GM21576 (cell line): ENCODE measurements at regions not wholly inside any gene's neighbourhood (a gene's known extent, or its start where the extent isn't known, plus 50 kb on each side); places are given as distances from the start of the nearest gene placed in this dataset.

Source experiments
- ATAC-seq: cut with Tn5 transposase; IDR thresholded peaks from one replicate; pipeline ENCODE4 v1.9.1; 2021; ENCODE audit warnings: mild to moderate bottlenecking, moderate library complexity; ENCODE audit not compliant: unreplicated experiment

DNA sequence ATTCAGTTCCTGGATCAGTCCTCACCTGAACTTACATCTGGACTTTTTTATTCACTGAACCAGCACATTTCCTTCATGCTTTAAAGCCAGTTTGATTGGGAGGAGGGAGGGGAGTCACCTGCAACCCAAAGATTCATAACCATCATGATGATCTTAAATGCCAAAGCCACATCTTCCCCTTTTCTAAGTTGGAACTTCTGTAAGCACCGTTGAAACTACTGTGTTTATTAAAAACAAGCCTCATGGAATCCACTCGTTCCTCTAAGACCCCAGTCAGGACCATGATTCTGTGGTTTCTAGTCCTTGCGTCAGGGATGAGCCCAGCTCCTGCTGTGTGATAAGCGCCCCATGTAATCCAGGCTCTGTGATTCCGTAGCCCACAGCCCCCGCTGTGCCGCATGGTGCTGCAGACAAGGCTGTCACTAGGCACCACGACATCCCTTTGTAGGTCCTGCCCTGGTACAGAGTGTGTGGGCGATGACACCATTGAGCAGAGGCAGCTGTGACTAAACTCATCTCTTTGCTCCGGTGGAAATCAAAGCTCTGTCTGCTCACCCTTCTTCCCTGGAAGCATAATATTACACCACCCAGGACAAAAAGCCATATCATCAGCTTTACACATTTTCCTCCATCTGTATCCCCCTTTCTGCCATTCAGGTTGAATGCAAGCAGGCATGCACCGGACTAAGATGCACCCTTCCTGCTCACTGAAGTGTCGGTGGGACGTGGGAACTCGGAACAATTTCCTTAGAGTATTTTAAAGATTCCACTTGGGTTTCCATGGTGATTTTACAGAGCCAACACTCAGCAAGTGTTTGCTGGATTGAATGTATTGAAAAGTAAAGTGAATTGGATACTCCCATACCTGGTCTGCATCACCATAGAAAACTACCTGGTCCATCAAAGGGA, 132.0 kb upstream of the FSTL4 start:
- no peak for ATAC-seq

DNA sequence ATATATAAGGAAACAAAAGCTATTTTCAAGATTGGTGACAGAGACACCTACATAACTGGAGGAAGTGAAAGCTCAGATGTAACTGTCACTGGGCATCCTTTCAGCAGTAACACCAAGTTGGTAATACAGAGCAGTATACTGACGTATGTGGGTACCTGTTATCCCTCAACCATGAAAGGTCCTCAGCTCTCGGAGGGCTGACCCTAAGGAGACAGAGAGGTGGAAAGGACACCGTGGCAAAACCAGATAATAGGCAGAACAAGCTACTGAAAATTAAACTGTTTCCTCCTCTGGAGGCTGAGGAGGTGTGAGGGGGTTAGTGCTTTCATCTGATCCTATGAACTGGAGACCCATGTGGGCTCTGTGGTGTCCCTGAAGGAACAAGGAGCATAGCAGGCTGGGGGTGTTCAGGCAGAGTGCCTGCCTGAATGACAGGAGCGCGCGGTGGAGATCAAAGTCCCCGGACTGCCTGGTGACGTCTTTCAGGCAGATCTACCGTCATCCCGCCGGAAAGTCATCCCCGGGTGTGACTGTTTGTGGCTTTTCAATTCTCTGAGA, 130.2 kb upstream of the FSTL4 start:
- no peak for ATAC-seq

DNA sequence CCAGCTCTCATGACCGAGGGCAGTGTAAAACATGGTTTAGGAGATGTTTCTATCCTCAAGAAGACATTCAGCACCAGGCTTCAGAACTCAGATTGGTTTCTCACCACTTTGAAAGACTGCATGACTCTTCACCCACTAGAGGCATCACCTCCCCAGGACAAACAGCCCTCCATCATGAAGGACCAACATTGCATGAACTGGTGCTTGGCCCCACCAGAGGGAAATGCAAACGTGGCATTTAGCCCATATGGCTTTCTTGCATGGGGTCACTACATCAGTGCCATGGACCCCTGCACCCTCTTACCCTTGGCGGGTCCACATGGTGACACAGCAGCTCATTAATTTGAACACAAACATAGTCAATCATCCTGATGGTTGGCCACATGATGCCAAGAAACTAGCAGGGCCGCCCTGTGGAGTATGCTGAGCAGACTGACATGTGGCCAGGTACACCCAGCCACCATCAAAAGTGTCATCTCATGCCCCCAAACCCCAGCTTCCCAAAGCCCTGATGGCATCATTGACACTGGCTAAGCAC, 129.5 kb upstream of the FSTL4 start:
- ATAC-seq: no peak

GRCh38 chr5:133741396-133741795, 129.1 kb upstream of the FSTL4 start:
- no peak for ATAC-seq

DNA sequence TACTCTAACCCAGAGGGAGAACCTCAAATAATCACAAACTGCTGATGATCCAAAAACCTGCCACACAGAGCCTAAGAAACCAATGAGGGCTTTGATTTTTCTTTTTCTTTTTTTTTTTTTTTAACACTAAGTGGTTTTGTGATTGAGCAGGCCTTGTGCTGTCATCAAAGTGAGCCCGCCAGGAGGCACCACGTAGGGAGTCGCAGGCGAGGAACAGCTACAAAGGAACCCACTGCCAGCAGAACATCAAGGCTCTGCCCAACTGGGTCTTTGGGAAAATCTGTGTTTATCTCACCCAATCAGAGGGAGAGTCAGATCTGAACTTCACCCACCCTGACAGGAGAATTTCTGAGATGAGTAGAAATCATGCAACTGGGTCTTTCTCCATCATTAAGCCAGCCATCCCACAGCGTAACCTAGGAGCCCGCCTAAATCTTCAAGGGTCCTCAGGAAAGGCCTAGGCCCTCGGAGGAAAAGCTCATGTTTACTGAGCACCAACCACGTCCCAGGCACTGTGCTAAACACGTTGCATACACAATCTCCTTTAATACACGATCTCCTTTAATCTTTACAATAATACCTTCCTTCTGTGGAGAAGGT, 126.9 kb upstream of the FSTL4 start:
- no peak for ATAC-seq

GRCh38 chr5:133738271-133738670, 125.9 kb upstream of the FSTL4 start:
- ATAC-seq: no peak

DNA sequence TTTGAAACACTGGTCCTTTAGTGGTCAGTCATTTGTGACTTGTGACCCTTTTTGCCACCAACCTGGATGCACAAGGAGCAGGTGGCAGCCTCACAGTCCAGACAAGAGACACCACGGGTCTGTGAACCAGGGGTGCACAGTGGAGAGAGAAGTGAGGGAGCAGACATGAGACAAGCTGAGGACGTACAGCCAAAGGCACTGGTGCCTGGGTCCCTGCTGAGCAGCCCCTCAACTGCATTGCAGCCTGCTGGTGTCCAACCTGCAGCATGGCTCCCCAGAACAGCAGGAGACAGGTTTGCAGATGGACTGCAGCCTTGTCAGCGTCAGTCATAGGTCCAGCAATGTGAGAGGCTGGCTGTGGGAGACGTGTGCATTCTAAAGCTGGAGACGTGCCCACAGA, 124.2 kb upstream of the FSTL4 start:
- ATAC-seq: no peak

GRCh38 chr5:133735346-133735745, 123.0 kb upstream of the FSTL4 start:
- no peak for ATAC-seq

DNA sequence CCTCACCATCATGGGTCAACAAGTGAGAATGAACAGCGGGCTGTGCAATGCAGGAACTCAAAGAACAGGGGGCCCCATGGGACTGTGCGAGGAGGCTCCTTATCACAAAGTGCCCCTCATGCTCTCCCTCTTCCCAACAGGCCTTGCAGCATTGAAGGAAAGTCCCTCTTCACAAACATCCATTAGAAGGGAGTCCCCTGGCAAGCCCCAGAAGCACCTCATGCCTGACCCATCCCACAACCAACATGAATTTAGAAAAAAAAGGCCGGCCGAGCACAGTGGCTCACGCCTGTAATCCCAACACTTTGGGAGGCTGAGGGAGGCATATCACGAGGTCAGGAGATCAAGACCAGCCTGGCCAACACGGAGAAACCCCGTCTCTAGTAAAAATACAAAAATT, 122.6 kb upstream of the FSTL4 start:
- no peak for ATAC-seq

- no peak for ATAC-seq
These were observed 120.2 kb upstream of the FSTL4 start for GRCh38 chr5:133732536-133732935.

- ATAC-seq: no peak
These were observed 119.6 kb upstream of the FSTL4 start for GRCh38 chr5:133731951-133732350.

DNA sequence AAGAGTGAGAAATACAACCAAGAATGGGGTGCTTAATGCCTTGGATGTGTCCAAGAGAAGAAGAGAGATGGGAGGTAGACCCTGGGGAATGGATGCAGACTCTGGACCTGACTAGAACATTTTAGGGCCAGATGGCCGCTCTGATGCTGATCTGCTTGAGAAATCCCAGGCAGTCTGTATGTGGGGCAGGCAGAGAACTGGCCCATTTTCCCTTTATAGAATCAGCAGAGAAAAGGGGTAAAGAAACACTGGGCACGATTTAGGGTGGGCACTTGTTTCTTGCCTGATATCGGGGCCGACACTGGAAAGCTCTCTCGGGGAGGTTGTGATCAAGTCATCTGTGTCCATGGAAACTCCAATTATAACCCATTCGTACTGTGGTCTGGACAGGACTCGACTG, 118.5 kb upstream of the FSTL4 start:
- no peak for ATAC-seq

- ATAC-seq: no peak
These were observed 118.0 kb upstream of the FSTL4 start for GRCh38 chr5:133730346-133730745.

DNA sequence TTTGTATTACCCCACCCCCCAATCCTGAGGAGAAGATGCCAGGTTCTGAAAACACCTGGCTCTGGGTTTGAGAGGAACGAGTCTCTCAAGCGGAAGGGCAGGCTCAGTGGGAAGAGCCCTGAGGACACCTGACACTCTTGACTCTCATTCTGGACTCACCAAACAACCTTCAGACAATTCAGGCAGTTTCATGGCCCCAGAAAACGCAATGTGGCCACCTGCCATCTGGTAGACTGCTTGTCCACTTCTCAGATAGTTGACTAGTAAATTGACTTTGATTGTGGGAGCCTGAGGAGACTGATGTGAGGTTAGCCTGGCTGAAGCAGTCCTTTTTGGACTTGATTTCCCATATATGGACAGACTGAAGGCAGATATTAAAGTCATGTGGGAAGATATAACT, 117.5 kb upstream of the FSTL4 start:
- ATAC-seq: no peak

- no peak for ATAC-seq
These were observed 116.1 kb upstream of the FSTL4 start for GRCh38 chr5:133728475-133728874.

- no peak for ATAC-seq
These were observed 115.3 kb upstream of the FSTL4 start for GRCh38 chr5:133727636-133728035.

- no peak for ATAC-seq
These were observed 111.5 kb upstream of the FSTL4 start for GRCh38 chr5:133723651-133724366.

GRCh38 chr5:133723126-133723525, 110.8 kb upstream of the FSTL4 start:
- ATAC-seq: no peak

DNA sequence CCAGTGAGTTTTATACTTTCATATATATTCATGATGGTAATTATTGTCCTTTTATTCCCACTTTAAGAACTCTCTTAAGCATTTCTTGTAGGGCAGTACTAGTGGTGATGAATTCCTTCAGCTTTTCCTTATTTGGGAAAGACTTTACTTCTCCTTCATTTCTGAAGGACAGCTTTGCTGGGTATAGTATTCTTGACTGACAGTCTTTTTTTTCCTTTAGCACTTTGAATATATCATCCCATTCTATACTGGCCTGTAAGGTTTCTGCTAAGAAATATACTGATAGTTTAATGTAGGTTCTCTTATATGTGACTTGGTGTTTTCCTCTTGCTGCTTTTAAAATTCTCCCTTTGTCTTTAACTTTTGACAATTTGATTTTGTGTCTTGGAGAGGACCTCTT, 109.0 kb upstream of the FSTL4 start:
- no peak for ATAC-seq

DNA sequence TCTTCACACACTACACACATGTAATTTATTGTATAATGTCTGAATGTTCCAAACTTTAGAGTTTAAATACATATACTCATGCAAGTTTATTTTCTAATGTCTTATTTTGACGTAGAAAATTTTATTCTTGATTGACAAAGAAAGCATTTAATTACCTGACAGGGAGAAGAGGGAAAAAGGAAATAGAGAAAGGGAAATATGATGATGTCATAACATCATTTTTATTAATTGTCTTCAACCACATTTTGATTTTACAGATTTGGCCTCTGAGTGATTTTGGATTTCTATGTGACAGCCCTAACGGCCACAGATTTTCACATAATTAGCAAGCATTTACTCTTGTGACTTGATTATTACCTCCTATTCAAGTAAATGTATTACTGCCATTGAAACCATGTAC, 106.1 kb upstream of the FSTL4 start:
- no peak for ATAC-seq

DNA sequence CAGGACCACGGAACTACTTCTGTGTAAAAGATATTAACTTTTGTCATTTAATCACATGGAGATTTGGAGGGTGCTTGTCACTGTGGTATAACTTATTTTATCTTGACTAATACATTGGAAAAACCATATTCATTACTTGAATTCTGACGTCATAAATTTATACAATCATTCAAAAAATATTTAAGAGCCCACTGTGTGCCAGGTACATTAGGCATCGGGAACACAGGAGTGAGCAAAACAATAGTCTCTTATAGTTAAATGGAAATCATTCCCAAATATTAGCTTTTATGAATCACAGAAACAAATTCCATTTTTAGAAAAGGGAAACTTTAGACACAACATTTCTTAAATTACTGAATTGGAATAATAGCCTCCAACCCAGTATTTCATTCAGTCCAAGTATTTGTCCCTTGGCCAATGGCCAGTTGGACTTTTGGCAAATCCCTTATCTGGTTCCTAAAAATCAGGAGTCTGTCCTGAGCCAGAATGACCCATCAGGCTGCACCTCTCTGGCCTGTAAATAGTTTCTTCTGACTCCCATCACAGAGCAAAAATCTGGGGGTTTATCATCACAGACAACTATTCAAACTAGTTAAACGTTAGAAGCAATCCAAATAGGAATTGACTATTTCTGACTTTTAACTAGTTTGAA, 104.3 kb upstream of the FSTL4 start:
- no peak for ATAC-seq
